HG03196 (cell line): ENCODE measurements at regions not wholly inside any gene's neighbourhood (a gene's known extent, or its start where the extent isn't known, plus 50 kb on each side); places are given as distances from the start of the nearest gene placed in this dataset.

ENCODE experiments used
- ATAC-seq: cut with Tn5 transposase; IDR thresholded peaks from one replicate; pipeline ENCODE4 v1.9.1; 2021; ENCODE audit not compliant: unreplicated experiment

- no peak for ATAC-seq
These were observed 147.5 kb downstream of the PTPRU start for GRCh38 chr1:29383746-29384371.

GRCh38 chr1:29382851-29383745 lies 146.8 kb downstream of the PTPRU start:
- no peak for ATAC-seq

GRCh38 chr1:29381426-29381825 lies 145.1 kb downstream of the PTPRU start:
- ATAC-seq, result no peak

GRCh38 chr1:29380532-29380931 lies 144.2 kb downstream of the PTPRU start:
- no peak for ATAC-seq

GRCh38 chr1:29379443-29380073 lies 143.2 kb downstream of the PTPRU start:
- no peak for ATAC-seq
